SKM-1 treated with dmso at 0.1 percent for 144 hours (cell line): ENCODE measurements at regions not wholly inside any gene's neighbourhood (a gene's known extent, or its start where the extent isn't known, plus 50 kb on each side); places are given as distances from the start of the nearest gene placed in this dataset.
"Not testable (repeated sequence)": the region's sequence is repeated elsewhere in the genome, so short reads cannot be mapped to it uniquely, and the experiment has no call there.

ENCODE experiments used
- DNase-seq: peaks from one replicate; lab custom pipeline; 2025; ENCODE audit not compliant: unreplicated experiment; lab: John Stamatoyannopoulos, UW

GRCh38 chr3:102374863-102375634, 59.8 kb upstream of the ZPLD1 start:
- peak; percentile 21 for DNase-seq

GRCh38 chr3:102378216-102378615, 56.6 kb upstream of the ZPLD1 start:
- DNase-seq: no peak

GRCh38 chr3:102382201-102382600, 52.6 kb upstream of the ZPLD1 start:
- DNase-seq: not testable (repeated sequence)
